Chondrocyte (in vitro differentiated cells): ENCODE measurements at regions not wholly inside any gene's neighbourhood (a gene's known extent, or its start where the extent isn't known, plus 50 kb on each side); places are given as distances from the start of the nearest gene placed in this dataset.

Experiments used
- DNase-seq: peaks from one replicate; pipeline ENCODE4 v3.0.0; 2021; ENCODE audit warnings: mixed read lengths, low spot score
- H3K27ac Mint-ChIP-seq: one replicate; pipeline ENCODE4 v1.8.0; 2021; ENCODE audit warnings: mild to moderate bottlenecking, moderate library complexity, mixed read lengths; ENCODE audit not compliant: unreplicated experiment
- H3K27me3 Mint-ChIP-seq: 2 replicates; pipeline ENCODE4 v1.8.0; 2021; ENCODE audit warnings: low read depth, mixed read lengths
- H3K36me3 Mint-ChIP-seq: 2 replicates; pipeline ENCODE4 v1.8.0; 2021; ENCODE audit warnings: low read depth, mixed read lengths
- H3K4me1 Mint-ChIP-seq: 2 replicates; pipeline ENCODE4 v1.8.0; 2021; ENCODE audit warnings: low read depth, mild to moderate bottlenecking, mixed read lengths
- H3K4me3 Mint-ChIP-seq: one replicate; pipeline ENCODE4 v1.8.0; 2021; ENCODE audit warnings: mild to moderate bottlenecking, moderate library complexity, mixed read lengths; ENCODE audit not compliant: unreplicated experiment
- H3K9me3 Mint-ChIP-seq: 2 replicates; pipeline ENCODE4 v1.8.0; 2021; ENCODE audit warnings: low read depth, mixed read lengths
- TF ChIP-seq, protein P1 (sequence below): fragments of 200-600 bp; sonication (generic); IDR thresholded peaks from 2 replicates; pipeline ENCODE4 v1.5.0; 2021; ENCODE audit warnings: antibody characterized with exemption, mild to moderate bottlenecking, moderate library complexity

DNA sequence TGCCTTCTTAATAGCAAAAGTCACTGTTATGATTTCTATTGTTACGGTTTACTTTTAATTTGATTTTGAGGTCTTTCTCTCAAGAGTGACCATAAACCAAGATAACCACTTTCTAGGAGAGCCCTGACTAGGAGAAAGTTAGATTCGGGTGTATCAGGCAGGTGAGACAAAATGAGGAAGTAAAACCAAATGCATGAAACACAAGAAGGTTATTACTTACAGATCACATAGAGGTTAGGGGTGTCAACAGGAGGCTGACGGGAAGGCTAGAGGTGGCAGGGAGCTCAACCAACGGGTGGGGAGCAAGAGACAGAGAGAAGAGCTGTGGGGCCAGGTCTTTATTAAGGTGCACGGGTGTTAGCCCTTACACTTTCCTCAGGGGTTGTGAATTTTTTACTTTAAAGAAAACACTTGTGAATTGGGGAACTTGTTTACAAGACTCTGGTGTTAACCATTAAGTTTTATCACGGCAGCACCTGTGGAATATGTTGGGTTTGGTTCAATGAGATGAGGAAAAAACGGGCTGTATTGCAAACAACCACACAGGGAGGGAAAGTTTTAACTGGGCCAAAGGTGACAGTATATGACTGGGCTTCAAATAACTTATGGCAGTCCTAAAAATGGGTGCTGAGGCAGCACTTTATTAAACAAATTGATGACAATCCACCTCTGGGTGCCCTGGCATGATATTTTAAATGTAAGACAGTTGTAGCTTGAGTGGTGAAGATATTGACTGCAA is 154.9 kb downstream of the SDHAF3 start:
- H3K9me3 Mint-ChIP-seq: no peaks in the 10 kb centered on the region
- DNase-seq: no peak
- H3K4me3 Mint-ChIP-seq: no peak overlapping the region
- no peaks in the 10 kb centered on the region for H3K36me3 Mint-ChIP-seq
- no peaks in the 10 kb centered on the region for H3K27me3 Mint-ChIP-seq
- TF ChIP-seq, protein P1, sequence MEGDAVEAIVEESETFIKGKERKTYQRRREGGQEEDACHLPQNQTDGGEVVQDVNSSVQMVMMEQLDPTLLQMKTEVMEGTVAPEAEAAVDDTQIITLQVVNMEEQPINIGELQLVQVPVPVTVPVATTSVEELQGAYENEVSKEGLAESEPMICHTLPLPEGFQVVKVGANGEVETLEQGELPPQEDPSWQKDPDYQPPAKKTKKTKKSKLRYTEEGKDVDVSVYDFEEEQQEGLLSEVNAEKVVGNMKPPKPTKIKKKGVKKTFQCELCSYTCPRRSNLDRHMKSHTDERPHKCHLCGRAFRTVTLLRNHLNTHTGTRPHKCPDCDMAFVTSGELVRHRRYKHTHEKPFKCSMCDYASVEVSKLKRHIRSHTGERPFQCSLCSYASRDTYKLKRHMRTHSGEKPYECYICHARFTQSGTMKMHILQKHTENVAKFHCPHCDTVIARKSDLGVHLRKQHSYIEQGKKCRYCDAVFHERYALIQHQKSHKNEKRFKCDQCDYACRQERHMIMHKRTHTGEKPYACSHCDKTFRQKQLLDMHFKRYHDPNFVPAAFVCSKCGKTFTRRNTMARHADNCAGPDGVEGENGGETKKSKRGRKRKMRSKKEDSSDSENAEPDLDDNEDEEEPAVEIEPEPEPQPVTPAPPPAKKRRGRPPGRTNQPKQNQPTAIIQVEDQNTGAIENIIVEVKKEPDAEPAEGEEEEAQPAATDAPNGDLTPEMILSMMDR: no peak
- H3K4me1 Mint-ChIP-seq: no peaks in the 10 kb centered on the region
- H3K27ac Mint-ChIP-seq: no peak overlapping the region

DNA sequence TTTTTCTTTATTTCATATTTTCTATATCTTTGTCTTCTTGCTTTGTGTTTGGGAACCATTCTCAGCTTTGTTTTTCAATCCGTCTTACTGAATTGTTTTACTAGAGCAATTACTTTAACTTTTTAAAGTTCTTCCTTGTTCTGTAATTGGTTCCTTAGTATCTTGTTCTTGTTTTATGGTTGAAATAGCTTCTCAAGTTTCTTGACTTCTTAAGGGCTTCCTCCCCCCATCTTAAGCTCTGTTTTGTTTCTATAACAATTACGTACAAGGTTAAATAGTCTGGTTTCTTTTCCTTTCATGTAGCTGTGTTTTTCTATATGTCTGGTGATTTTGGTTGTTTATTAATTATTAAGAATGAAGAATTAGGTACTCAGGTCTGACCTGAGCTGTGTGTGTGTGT is 158.0 kb downstream of the SDHAF3 start:
- Mint-ChIP-seq H3K27ac (no peak overlapping the region), H3K4me1 (no peaks in the 10 kb centered on the region), H3K27me3 (no peaks in the 10 kb centered on the region), H3K36me3 (no peaks in the 10 kb centered on the region), H3K9me3 (no peaks in the 10 kb centered on the region), H3K4me3 (no peak overlapping the region)
- no peak for DNase-seq
- TF ChIP-seq, protein P1: no peak

- TF ChIP-seq, protein P1: no peak
- Mint-ChIP-seq H3K4me3 (no peak overlapping the region), H3K27ac (no peak overlapping the region), H3K9me3 (no peaks in the 10 kb centered on the region), H3K27me3 (peaks cover 7% of the 10 kb centered on the region), H3K36me3 (no peaks in the 10 kb centered on the region), H3K4me1 (no peaks in the 10 kb centered on the region)
- DNase-seq: no peak
Observed at GRCh38 chr7:97280950-97281349, 163.5 kb downstream of the SDHAF3 start.

GRCh38 chr7:97285348-97285747 is 167.8 kb downstream of the SDHAF3 start:
- H3K4me1 Mint-ChIP-seq: no peaks in the 10 kb centered on the region
- peaks cover 9% of the 10 kb centered on the region for H3K27me3 Mint-ChIP-seq
- H3K4me3 Mint-ChIP-seq: no peak overlapping the region
- H3K9me3 Mint-ChIP-seq: no peaks in the 10 kb centered on the region
- DNase-seq: no peak
- H3K27ac Mint-ChIP-seq: no peak overlapping the region
- TF ChIP-seq, protein P1: no peak
- H3K36me3 Mint-ChIP-seq: no peaks in the 10 kb centered on the region

DNA sequence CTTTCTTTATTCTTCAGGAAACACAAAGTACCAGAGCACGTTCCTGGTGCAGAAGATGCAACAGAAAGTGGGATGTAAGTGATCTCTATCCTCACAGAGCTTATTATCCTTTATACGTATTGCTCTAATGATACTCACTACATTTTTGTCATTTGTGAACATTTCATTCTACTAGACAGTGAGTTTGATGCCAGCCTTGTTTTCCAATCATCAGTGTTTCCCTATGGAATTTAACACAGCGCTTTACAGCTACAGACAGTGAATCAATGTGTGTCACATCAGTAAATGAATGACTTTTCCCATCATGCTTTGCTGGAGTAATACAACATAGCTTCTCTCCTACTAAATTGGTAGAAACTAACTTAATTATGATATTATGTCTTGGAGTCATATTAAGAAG is 175.5 kb downstream of the SDHAF3 start:
- no peak overlapping the region for H3K27ac Mint-ChIP-seq
- H3K9me3 Mint-ChIP-seq: no peaks in the 10 kb centered on the region
- no peaks in the 10 kb centered on the region for H3K4me1 Mint-ChIP-seq
- H3K36me3 Mint-ChIP-seq: no peaks in the 10 kb centered on the region
- no peak overlapping the region for H3K4me3 Mint-ChIP-seq
- DNase-seq: no peak
- TF ChIP-seq, protein P1: no peak
- H3K27me3 Mint-ChIP-seq: peaks cover 2% of the 10 kb centered on the region
